K562 (cell line): ENCODE measurements at regions not wholly inside any gene's neighbourhood (a gene's known extent, or its start where the extent isn't known, plus 50 kb on each side); places are given as distances from the start of the nearest gene placed in this dataset.

Experiments
- ARID4B ChIP-seq: sonication (generic); formaldehyde crosslinking; IDR thresholded peaks from 2 replicates; pipeline ENCODE4 v1.8.0; 2022; ENCODE audit warnings: mild to moderate bottlenecking, missing genetic modification reagents
- CHCHD3 ChIP-seq: fragments of 250-450 bp; sonication (Bioruptor Pico); IDR thresholded peaks from 2 replicates; pipeline ENCODE4 v2.1.2; 2022; ENCODE audit warnings: mild to moderate bottlenecking
- EP300 ChIP-seq: IDR thresholded peaks from 2 replicates; pipeline ENCODE4 v1.6.1; 2012; ENCODE audit warnings: low read length, improper control_type of control experiment
- FOXJ2 ChIP-seq: fragments of 200-800 bp; sonication (Bioruptor generic); IDR thresholded peaks from 2 replicates; pipeline ENCODE4 v1.6.1; 2016; ENCODE audit warnings: missing genetic modification characterization, missing compliant biosample characterization
- KLF6 ChIP-seq: fragments of 250-450 bp; sonication (Bioruptor Pico); IDR thresholded peaks from 2 replicates; pipeline ENCODE4 v1.4.0; 2020; ENCODE audit warnings: mild to moderate bottlenecking, moderate library complexity, borderline replicate concordance
- NCOR1 ChIP-seq: fragments of 450-650 bp; IDR thresholded peaks from 2 replicates; pipeline ENCODE4 v1.6.1; 2016; ENCODE audit warnings: mild to moderate bottlenecking, moderate library complexity
- ZC3H8 ChIP-seq: fragments of 450-650 bp; IDR thresholded peaks from 2 replicates; pipeline ENCODE4 v1.6.1; 2017
- ZNF253 ChIP-seq: fragments of 250-450 bp; sonication (Bioruptor Pico); conservative IDR thresholded peaks from 2 replicates; pipeline ENCODE4 v1.6.1; 2021; ENCODE audit warnings: mild to moderate bottlenecking
- TF ChIP-seq, protein P1 (sequence below): fragments of 250-450 bp; sonication (Bioruptor Pico); IDR thresholded peaks from 2 replicates; pipeline ENCODE4 v1.5.0; 2021; ENCODE audit warnings: mild to moderate bottlenecking, moderate library complexity
- TF ChIP-seq, protein P2 (sequence below), 2 experiments: fragments of 250-450 bp in 1 of 2; fragments of 450-650 bp in 1 of 2; sonication (Bioruptor Pico) in 1 of 2; IDR thresholded peaks; 2 replicates each; pipeline versions ENCODE4 v1.6.1 to v1.8.0; 2016 to 2021; ENCODE audit warnings: mild to moderate bottlenecking in 2 of 2, moderate library complexity in 2 of 2, missing compliant biosample characterization in 1 of 2, missing genetic modification characterization in 1 of 2

DNA sequence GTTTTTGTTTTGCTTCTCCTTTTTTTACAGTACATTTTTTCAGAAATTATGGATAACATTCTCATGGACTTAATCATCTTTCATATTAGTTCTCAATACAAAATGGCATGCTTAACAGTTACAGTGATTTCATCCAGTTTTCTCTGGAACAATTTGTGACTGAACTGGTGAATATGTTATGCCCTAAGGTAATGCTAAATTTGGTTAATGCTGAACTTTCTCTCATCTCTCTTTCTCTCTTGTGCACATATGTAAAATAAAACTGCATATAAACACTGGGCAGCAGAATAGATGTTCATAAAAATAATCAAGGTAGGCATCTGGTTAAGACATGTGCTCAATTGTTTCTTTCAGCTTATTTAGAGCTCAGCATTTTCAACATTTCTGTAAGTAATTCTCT lies 196.3 kb upstream of the TMEFF2 start (continued):
- TF ChIP-seq KLF6 (CRISPR knock-in tag) (no peak), ARID4B (CRISPR knock-in tag) (no peak), CHCHD3 (CRISPR knock-in tag) (no peak), FOXJ2 (tag) (no peak), ZC3H8 (no peak), NCOR1 (no peak), EP300 (no peak), ZNF253 (no peak)
- TF ChIP-seq, protein P1, sequence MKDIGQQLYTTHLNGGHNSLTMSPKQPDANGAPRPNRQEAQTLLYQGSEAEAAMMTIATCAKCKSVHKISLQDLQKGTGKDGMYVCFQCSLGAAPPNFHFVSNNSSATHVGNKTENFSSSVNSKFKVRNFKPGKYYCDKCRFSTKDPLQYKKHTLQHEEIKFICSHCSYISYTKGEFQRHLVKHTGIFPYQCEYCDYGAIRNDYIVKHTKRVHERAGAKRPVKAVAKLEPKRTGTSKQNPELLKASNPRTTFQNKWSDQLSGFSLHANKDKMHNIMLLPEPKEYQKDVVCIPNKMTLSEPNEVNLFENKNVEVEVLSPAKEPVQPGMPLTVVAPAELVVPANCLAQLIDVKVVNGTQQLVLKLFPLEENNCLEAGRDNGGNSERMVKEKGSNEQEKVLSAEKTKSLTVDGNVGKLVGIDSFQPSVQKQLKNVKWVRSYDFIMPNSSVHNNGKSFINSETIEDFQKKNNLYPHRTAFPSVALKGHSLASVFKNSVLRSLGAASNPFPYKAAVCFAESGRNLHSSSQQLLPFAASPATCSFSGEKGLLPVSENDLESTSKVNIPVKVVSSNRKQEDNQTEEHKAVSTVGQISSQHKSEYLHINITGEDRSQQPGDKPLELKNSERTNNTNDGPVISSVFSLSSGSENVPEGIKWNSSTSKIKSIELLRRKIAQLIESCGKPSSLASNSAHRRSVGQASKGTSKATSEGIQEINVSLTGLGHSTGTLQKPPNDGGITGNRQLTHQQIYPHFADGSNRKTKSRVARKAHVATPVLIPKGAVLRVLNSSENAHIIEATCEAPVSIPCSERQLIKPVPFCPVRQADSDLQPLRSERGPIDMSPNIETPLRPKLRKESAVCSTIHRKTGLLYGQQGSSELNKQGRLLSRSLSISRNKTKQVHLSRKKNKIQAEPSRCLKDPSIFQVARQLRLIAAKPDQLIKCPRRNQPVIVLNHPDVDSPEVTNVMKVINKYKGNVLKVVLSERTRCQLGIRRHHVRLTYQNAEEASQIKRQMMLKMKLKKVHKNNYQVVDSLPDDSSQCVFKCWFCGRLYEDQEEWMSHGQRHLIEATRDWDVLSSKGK (CRISPR knock-in tag) = no peak
- TF ChIP-seq, protein P2, sequence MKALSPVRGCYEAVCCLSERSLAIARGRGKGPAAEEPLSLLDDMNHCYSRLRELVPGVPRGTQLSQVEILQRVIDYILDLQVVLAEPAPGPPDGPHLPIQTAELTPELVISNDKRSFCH (CRISPR knock-in tag; IDR thresholded peaks at IDR 0.05) = no peak
- TF ChIP-seq, protein P2 (tag; IDR thresholded peaks at IDR 0.05) = no peak
